C4-2B (cell line): ENCODE measurements at regions not wholly inside any gene's neighbourhood (a gene's known extent, or its start where the extent isn't known, plus 50 kb on each side); places are given as distances from the start of the nearest gene placed in this dataset.

Experiments used
- H3K27ac ChIP-seq: fragments of 450-650 bp; 2 replicates; pipeline ENCODE4 v1.5.1; 2017
- CTCF ChIP-seq: fragments of 450-650 bp; conservative IDR thresholded peaks from 2 replicates; pipeline ENCODE4 v1.5.1; 2017; ENCODE audit warnings: mild to moderate bottlenecking
- ZFX ChIP-seq: fragments of 450-650 bp; IDR thresholded peaks from 2 replicates; pipeline ENCODE4 v1.6.1; 2017

GRCh38 chr7:41272664-41273063 is 430.2 kb downstream of the INHBA start:
- TF ChIP-seq CTCF (no peak), ZFX (no peak)
- H3K27ac ChIP-seq = no peak overlapping the region

- TF ChIP-seq CTCF = no peak
- no peak for TF ChIP-seq ZFX
- no peak overlapping the region for H3K27ac ChIP-seq
Observed at GRCh38 chr7:41268878-41269277, 434.0 kb downstream of the INHBA start.

- TF ChIP-seq ZFX (no peak), CTCF (no peak)
- H3K27ac ChIP-seq = no peak overlapping the region
Observed at GRCh38 chr7:41261080-41261479, 441.8 kb downstream of the INHBA start.

- TF ChIP-seq CTCF = no peak
- no peak for TF ChIP-seq ZFX
- no peak overlapping the region for H3K27ac ChIP-seq
Observed at GRCh38 chr7:41257660-41258059, 445.2 kb downstream of the INHBA start.

GRCh38 chr7:41256186-41256945 is 446.5 kb downstream of the INHBA start:
- H3K27ac ChIP-seq = no peak overlapping the region
- TF ChIP-seq CTCF (no peak), ZFX (no peak)

GRCh38 chr7:41255716-41256115 is 447.2 kb downstream of the INHBA start:
- TF ChIP-seq ZFX = no peak
- no peak for TF ChIP-seq CTCF
- no peak overlapping the region for H3K27ac ChIP-seq

GRCh38 chr7:41255113-41255512 is 447.8 kb downstream of the INHBA start:
- H3K27ac ChIP-seq = no peak overlapping the region
- no peak for TF ChIP-seq ZFX
- no peak for TF ChIP-seq CTCF
